ENCODE measurements at regions not wholly inside any gene's neighbourhood (a gene's known extent, or its start where the extent isn't known, plus 50 kb on each side); places are given as distances from the start of the nearest gene placed in this dataset.
A peak's percentile ranks its signal among the peaks of the same experiment; 100 is the strongest.

DNA sequence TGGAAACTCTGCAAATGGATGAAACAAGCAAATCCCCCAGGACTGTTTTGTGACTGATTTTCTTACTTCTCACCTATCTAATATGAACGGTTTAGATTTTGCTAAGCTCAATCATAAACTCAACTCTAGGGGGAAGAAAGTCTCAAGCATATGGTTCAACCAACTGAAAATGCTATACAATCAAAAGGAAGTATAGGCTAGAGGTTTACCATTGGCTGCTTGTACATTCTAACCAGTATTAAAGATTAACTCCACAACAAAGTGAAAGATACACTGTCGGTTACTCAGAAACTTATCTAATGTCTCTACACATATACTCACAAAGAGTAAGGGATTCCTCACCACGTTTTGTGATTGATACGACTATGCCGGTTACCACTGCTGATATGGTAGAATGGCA, 281.8 kb upstream of the SOX5 start (continued):
- TF ChIP-seq, protein P1, sequence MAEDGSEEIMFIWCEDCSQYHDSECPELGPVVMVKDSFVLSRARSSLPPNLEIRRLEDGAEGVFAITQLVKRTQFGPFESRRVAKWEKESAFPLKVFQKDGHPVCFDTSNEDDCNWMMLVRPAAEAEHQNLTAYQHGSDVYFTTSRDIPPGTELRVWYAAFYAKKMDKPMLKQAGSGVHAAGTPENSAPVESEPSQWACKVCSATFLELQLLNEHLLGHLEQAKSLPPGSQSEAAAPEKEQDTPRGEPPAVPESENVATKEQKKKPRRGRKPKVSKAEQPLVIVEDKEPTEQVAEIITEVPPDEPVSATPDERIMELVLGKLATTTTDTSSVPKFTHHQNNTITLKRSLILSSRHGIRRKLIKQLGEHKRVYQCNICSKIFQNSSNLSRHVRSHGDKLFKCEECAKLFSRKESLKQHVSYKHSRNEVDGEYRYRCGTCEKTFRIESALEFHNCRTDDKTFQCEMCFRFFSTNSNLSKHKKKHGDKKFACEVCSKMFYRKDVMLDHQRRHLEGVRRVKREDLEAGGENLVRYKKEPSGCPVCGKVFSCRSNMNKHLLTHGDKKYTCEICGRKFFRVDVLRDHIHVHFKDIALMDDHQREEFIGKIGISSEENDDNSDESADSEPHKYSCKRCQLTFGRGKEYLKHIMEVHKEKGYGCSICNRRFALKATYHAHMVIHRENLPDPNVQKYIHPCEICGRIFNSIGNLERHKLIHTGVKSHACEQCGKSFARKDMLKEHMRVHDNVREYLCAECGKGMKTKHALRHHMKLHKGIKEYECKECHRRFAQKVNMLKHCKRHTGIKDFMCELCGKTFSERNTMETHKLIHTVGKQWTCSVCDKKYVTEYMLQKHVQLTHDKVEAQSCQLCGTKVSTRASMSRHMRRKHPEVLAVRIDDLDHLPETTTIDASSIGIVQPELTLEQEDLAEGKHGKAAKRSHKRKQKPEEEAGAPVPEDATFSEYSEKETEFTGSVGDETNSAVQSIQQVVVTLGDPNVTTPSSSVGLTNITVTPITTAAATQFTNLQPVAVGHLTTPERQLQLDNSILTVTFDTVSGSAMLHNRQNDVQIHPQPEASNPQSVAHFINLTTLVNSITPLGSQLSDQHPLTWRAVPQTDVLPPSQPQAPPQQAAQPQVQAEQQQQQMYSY (CRISPR knock-in tag; IDR thresholded peaks at IDR 0.05) = no peak
- TF ChIP-seq ATF1 (CRISPR knock-in tag; IDR thresholded peaks at IDR 0.05) (no peak), ZNF423 (CRISPR knock-in tag; IDR thresholded peaks at IDR 0.05) (no peak)

DNA sequence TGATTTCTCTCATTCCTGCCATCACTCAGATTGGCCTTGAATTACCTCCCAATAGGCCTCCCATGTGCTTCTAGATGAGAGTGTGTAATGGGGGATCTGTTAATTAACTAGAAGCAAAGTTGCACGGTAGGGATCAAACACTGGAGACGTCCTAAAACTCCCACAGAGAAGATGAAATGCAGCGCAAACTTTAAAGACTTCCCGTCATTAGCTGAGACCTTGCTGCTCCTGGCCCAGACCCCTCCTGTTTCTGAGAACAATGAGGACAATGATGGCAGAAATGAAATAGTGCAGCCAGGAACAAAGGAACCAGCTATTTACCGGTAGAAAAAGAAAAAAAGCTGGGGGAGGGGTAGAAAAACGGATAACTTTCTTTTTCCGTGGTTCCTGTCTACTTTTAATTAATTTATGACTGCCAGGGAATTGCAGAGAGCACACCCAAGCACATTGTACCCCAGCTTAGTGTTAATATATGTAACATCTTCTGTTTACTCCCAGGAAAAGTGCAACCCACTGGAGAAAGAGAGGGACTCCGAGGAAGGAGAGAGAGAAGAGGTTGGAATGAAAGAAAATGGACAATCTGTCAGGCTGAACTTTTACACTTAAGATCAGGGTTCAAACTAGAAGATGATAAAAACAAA, 280.7 kb upstream of the SOX5 start:
- no peaks in the 10 kb centered on the region for H3K36me3 Mint-ChIP-seq
- ChIA-PET CTCF (no interaction called here), POLR2A (interaction anchor here (0.6 kb wide), 1 partner anchor 189 kb away, joined by 3 read pairs; no protein-coding TSS in a partner anchor)
- H3K27me3 Mint-ChIP-seq (ENCODE audit: low read depth) = no peaks in the 10 kb centered on the region
- peaks cover 4% of the 10 kb centered on the region; the same call in 1 of the 2 replicates for H3K9me3 Mint-ChIP-seq
- peak overlapping the region; percentile 28; the same call in 1 of the 2 replicates for H3K4me3 Mint-ChIP-seq
- TF ChIP-seq ZNF121 (CRISPR knock-in tag; IDR thresholded peaks at IDR 0.05) = no peak
- no peak for TF ChIP-seq ZNF219 (CRISPR knock-in tag; IDR thresholded peaks at IDR 0.05; ENCODE audit: borderline replicate concordance)
- TF ChIP-seq SMAD3 (CRISPR knock-in tag; IDR thresholded peaks at IDR 0.05; ENCODE audit: borderline replicate concordance) = no peak
- no peak for TF ChIP-seq SP1 (CRISPR knock-in tag; conservative IDR thresholded peaks at IDR 0.05)
- TF ChIP-seq GABPB1 (CRISPR knock-in tag; IDR thresholded peaks at IDR 0.05) = no peak
- TF ChIP-seq, protein P2, sequence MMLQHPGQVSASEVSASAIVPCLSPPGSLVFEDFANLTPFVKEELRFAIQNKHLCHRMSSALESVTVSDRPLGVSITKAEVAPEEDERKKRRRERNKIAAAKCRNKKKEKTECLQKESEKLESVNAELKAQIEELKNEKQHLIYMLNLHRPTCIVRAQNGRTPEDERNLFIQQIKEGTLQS (CRISPR knock-in tag; conservative IDR thresholded peaks at IDR 0.05) = no peak
- no peak for TF ChIP-seq FOXP1 (CRISPR knock-in tag; IDR thresholded peaks at IDR 0.05; ENCODE audit: borderline replicate concordance)
- TF ChIP-seq, protein P3, sequence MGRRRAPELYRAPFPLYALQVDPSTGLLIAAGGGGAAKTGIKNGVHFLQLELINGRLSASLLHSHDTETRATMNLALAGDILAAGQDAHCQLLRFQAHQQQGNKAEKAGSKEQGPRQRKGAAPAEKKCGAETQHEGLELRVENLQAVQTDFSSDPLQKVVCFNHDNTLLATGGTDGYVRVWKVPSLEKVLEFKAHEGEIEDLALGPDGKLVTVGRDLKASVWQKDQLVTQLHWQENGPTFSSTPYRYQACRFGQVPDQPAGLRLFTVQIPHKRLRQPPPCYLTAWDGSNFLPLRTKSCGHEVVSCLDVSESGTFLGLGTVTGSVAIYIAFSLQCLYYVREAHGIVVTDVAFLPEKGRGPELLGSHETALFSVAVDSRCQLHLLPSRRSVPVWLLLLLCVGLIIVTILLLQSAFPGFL (CRISPR knock-in tag; IDR thresholded peaks at IDR 0.05; ENCODE audit: borderline replicate concordance) = no peak
- peaks cover 49% of the 10 kb centered on the region for H3K4me1 Mint-ChIP-seq
- H3K27ac Mint-ChIP-seq = peak overlapping the region; percentile 17; the same call in 1 of the 2 replicates
- no peak for DNase-seq (ENCODE audit: low spot score)
- ATAC-seq = peak; percentile 73

DNA sequence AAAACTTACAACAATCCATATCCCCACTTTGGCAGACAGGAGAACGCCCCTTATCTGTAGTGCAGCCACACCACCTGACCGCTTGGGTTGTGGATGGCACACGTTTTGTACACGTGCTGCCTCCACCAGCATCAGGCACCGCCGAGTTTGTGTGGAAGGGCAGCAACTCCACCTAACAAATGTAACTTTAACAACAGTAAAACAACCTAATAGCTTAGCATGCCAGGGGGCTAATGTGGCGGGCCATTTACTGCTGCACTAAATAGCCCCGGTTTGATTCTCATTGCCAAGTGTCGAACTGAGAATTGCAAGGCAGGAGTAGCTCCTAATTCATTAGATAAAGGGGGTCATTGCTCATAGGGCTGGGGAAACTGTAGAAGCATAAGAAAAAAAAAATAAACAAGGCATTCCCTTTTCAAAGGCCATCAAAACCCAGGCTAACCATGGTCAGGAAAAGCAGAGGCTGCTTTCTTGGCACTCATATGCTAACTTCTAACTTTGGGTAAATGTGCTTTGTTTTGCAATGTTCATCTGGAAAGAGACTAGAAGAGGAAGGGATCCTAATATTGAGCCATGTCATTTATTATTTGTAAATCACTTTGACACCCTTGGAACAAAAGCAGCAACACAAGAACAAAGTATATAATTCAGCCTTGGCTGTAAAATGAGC, 279.7 kb upstream of the SOX5 start:
- Mint-ChIP-seq H3K4me3 (no peak overlapping the region), H3K36me3 (no peaks in the 10 kb centered on the region), H3K27me3 (ENCODE audit: low read depth) (no peaks in the 10 kb centered on the region), H3K27ac (no peak overlapping the region), H3K9me3 (peaks cover 4% of the 10 kb centered on the region; the same call in 1 of the 2 replicates), H3K4me1 (peaks cover 49% of the 10 kb centered on the region)
- no peak for ATAC-seq
- ChIA-PET POLR2A (no interaction called here), CTCF (no interaction called here)
- no peak for DNase-seq (ENCODE audit: low spot score)
- TF ChIP-seq, protein P4, sequence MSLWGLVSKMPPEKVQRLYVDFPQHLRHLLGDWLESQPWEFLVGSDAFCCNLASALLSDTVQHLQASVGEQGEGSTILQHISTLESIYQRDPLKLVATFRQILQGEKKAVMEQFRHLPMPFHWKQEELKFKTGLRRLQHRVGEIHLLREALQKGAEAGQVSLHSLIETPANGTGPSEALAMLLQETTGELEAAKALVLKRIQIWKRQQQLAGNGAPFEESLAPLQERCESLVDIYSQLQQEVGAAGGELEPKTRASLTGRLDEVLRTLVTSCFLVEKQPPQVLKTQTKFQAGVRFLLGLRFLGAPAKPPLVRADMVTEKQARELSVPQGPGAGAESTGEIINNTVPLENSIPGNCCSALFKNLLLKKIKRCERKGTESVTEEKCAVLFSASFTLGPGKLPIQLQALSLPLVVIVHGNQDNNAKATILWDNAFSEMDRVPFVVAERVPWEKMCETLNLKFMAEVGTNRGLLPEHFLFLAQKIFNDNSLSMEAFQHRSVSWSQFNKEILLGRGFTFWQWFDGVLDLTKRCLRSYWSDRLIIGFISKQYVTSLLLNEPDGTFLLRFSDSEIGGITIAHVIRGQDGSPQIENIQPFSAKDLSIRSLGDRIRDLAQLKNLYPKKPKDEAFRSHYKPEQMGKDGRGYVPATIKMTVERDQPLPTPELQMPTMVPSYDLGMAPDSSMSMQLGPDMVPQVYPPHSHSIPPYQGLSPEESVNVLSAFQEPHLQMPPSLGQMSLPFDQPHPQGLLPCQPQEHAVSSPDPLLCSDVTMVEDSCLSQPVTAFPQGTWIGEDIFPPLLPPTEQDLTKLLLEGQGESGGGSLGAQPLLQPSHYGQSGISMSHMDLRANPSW (CRISPR knock-in tag; conservative IDR thresholded peaks at IDR 0.05; ENCODE audit: low read depth) = no peak
- TF ChIP-seq ZNF416 (CRISPR knock-in tag; IDR thresholded peaks at IDR 0.05) = no peak
- no peak for TF ChIP-seq CREM (CRISPR knock-in tag; IDR thresholded peaks at IDR 0.05)

Data from WTC11 (cell line).